ENCODE measurements at regions not wholly inside any gene's neighbourhood (a gene's known extent, or its start where the extent isn't known, plus 50 kb on each side); places are given as distances from the start of the nearest gene placed in this dataset.

DNA sequence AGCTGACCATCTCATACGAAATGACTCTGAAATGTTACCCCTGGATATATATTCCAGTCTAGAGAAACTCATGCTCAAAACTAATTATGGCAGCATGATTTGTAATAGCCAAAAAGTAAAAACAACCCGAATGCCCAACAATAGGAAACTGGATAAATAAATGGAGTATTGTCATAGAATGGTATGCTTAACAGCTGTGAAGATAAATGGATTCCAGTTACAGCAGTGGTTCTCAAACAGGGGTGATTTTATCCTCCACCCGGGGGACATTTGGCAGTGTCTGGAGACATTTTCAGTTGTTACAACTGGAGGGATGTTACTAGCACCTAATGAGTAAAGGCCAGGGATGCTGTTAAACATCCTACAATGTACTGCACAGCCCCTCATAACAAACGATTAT lies 52.3 kb upstream of the PIAS1 start:
- no peak for DNase-seq (ENCODE audit: low read depth, low spot score)
- in situ Hi-C loops (cut with HindIII; ENCODE audit: low pct_unique_long_range_greater_than_20kb, low sequenced_read_pairs): no loop called here

DNA sequence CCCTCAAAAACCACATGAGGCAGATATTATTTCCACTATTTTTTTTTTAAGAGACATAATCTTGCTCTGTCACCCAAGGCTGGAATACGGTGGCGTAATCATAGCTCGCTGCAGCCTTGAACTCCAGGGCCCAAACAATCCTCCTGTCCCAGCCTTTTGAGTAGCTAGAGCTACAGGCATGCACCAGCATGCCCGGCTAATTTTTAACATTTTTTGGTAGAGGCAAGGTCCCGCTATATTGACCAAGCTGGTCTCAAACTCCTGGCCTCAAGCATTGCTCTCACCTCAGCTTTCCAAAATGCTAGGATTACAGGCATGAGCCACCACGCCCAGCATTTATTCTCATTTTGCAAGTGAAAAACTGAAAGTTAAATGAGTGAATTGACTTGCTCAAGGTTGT lies 50.8 kb upstream of the PIAS1 start:
- in situ Hi-C loops (cut with HindIII; ENCODE audit: low pct_unique_long_range_greater_than_20kb, low sequenced_read_pairs): no loop called here
- no peak for DNase-seq (ENCODE audit: low read depth, low spot score)

Small RNAs in the stretch of these regions (small RNA-seq; reads per million reads assigned to genes)
- gene AC022254.1: 0 reads per million in 2 experiments
